Transverse colon (tissue), 4 donors: ENCODE measurements at regions not wholly inside any gene's neighbourhood (a gene's known extent, or its start where the extent isn't known, plus 50 kb on each side); places are given as distances from the start of the nearest gene placed in this dataset.

Source experiments
- CTCF ChIP-seq, 5 experiments: fragments of 200-600 bp in 3 of 5; fragments of 450-650 bp in 2 of 5; sonication (generic) in 3 of 5; IDR thresholded peaks; 1 replicate in 2 of 5; 2 replicates in 3 of 5; pipeline ENCODE4 v1.5.1; 2016 to 2017; ENCODE audit warnings: antibody characterized with exemption in 5 of 5, inconsistent platforms in 3 of 5, mild to moderate bottlenecking in 2 of 5, moderate library complexity in 1 of 5
- EP300 ChIP-seq: sonication (generic); formaldehyde crosslinking; IDR thresholded peaks from one replicate; pipeline ENCODE4 v1.6.1; 2017; ENCODE audit warnings: antibody characterized with exemption, low read depth
- POLR2A ChIP-seq: fragments of 450-650 bp; IDR thresholded peaks from one replicate; pipeline ENCODE4 v1.6.1; 2016; ENCODE audit warnings: antibody characterized with exemption, mild to moderate bottlenecking, moderate library complexity
- POLR2AphosphoS5 ChIP-seq, 3 donors: sonication (generic); formaldehyde crosslinking; IDR thresholded peaks; one replicate each; pipeline ENCODE4 v1.6.1; 2016; ENCODE audit warnings: antibody characterized with exemption in 3 of 3

GRCh38 chr20:22944062-22944461 is 91.0 kb upstream of the SSTR4 start:
- TF ChIP-seq POLR2A (no peak), CTCF (IDR thresholded peaks at IDR 0.05) (no peak), EP300 (no peak), POLR2AphosphoS5 (IDR thresholded peaks at IDR 0.05) (no peak)
